ENCODE measurements at regions not wholly inside any gene's neighbourhood (a gene's known extent, or its start where the extent isn't known, plus 50 kb on each side); places are given as distances from the start of the nearest gene placed in this dataset.

DNA sequence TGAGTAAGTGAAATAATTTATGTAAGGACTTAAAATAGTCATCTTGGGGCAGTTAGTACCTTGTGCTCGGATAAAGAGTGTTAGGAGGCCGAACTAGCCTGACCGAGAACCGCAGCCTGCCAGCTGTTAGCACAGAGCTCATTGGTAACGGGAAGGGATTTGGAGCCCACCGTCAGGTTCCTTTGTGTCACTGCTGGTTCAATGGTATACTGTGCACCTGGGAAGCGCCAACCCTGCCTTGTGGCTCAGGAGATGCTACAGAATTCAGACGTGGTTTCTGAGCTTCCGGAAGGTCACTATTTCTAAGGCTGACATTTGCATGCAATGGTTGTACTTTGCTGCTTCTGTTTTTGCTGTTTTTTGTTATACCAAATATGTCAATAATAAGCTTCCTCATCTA, 403.5 kb downstream of the CADM1 start:
- no peak for TF ChIP-seq FOXJ3 (CRISPR knock-in tag; IDR thresholded peaks at IDR 0.05)
- TF ChIP-seq RFX5 (IDR thresholded peaks at IDR 0.05; ENCODE audit: low read length): no peak
- TF ChIP-seq SMC3 (IDR thresholded peaks at IDR 0.05; ENCODE audit: low read depth, low read length): no peak
- TF ChIP-seq, protein P1, sequence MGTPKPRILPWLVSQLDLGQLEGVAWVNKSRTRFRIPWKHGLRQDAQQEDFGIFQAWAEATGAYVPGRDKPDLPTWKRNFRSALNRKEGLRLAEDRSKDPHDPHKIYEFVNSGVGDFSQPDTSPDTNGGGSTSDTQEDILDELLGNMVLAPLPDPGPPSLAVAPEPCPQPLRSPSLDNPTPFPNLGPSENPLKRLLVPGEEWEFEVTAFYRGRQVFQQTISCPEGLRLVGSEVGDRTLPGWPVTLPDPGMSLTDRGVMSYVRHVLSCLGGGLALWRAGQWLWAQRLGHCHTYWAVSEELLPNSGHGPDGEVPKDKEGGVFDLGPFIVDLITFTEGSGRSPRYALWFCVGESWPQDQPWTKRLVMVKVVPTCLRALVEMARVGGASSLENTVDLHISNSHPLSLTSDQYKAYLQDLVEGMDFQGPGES (IDR thresholded peaks at IDR 0.05; ENCODE audit: low read depth, low read length): no peak
- TF ChIP-seq RAD21 (IDR thresholded peaks at IDR 0.05; ENCODE audit: low read length): no peak
- TF ChIP-seq, protein P2, sequence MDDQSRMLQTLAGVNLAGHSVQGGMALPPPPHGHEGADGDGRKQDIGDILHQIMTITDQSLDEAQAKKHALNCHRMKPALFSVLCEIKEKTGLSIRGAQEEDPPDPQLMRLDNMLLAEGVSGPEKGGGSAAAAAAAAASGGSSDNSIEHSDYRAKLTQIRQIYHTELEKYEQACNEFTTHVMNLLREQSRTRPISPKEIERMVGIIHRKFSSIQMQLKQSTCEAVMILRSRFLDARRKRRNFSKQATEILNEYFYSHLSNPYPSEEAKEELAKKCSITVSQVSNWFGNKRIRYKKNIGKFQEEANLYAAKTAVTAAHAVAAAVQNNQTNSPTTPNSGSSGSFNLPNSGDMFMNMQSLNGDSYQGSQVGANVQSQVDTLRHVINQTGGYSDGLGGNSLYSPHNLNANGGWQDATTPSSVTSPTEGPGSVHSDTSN (IDR thresholded peaks at IDR 0.05): no peak
- no peak for TF ChIP-seq POLR2AphosphoS5 (IDR thresholded peaks at IDR 0.05; ENCODE audit: low read depth, low read length)
- TF ChIP-seq TCF12 (IDR thresholded peaks at IDR 0.05): no peak
- TF ChIP-seq MXI1 (IDR thresholded peaks at IDR 0.05; ENCODE audit: low read depth, low read length): no peak
- TF ChIP-seq, protein P3, sequence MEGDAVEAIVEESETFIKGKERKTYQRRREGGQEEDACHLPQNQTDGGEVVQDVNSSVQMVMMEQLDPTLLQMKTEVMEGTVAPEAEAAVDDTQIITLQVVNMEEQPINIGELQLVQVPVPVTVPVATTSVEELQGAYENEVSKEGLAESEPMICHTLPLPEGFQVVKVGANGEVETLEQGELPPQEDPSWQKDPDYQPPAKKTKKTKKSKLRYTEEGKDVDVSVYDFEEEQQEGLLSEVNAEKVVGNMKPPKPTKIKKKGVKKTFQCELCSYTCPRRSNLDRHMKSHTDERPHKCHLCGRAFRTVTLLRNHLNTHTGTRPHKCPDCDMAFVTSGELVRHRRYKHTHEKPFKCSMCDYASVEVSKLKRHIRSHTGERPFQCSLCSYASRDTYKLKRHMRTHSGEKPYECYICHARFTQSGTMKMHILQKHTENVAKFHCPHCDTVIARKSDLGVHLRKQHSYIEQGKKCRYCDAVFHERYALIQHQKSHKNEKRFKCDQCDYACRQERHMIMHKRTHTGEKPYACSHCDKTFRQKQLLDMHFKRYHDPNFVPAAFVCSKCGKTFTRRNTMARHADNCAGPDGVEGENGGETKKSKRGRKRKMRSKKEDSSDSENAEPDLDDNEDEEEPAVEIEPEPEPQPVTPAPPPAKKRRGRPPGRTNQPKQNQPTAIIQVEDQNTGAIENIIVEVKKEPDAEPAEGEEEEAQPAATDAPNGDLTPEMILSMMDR (IDR thresholded peaks at IDR 0.05): no peak
- TF ChIP-seq FOXM1 (IDR thresholded peaks at IDR 0.05; ENCODE audit: low read depth): no peak
- no peak for TF ChIP-seq MEF2A (IDR thresholded peaks at IDR 0.05; ENCODE audit: borderline replicate concordance, low read depth)
- TF ChIP-seq GABPA (IDR thresholded peaks at IDR 0.05; ENCODE audit: low read depth): no peak
- TF ChIP-seq EZH2phosphoT487 (IDR thresholded peaks at IDR 0.05; ENCODE audit: borderline replicate concordance, low read depth): no peak
